GM19025 (cell line): ENCODE measurements at regions not wholly inside any gene's neighbourhood (a gene's known extent, or its start where the extent isn't known, plus 50 kb on each side); places are given as distances from the start of the nearest gene placed in this dataset.

Experiments
- ATAC-seq: cut with Tn5 transposase; IDR thresholded peaks from one replicate; pipeline ENCODE4 v1.9.1; 2021; ENCODE audit warnings: mild to moderate bottlenecking, low read depth, moderate library complexity; ENCODE audit not compliant: unreplicated experiment

- ATAC-seq, result no peak
Measured at GRCh38 chr13:76386321-76386720, 499.9 kb downstream of the KCTD12 start.

GRCh38 chr13:76385586-76385985, 500.6 kb downstream of the KCTD12 start:
- no peak for ATAC-seq

- no peak for ATAC-seq
Measured at GRCh38 chr13:76383676-76384461, 502.3 kb downstream of the KCTD12 start.

- no peak for ATAC-seq
Measured at GRCh38 chr13:76380446-76381065, 505.6 kb downstream of the KCTD12 start.

GRCh38 chr13:76379341-76380105, 506.7 kb downstream of the KCTD12 start:
- no peak for ATAC-seq

GRCh38 chr13:76378767-76379166, 507.4 kb downstream of the KCTD12 start:
- no peak for ATAC-seq

- no peak for ATAC-seq
Measured at GRCh38 chr13:76363682-76364289, 522.4 kb downstream of the KCTD12 start.

- ATAC-seq, result no peak
Measured at GRCh38 chr13:76361868-76362267, 524.3 kb downstream of the KCTD12 start.

- no peak for ATAC-seq
Measured at GRCh38 chr13:76351541-76352229, 534.5 kb downstream of the KCTD12 start.

- no peak for ATAC-seq
Measured at GRCh38 chr13:76350399-76350798, 535.8 kb downstream of the KCTD12 start.

- ATAC-seq, result no peak
Measured at GRCh38 chr13:76349700-76350099, 536.5 kb downstream of the KCTD12 start.

GRCh38 chr13:76339649-76340048, 546.6 kb downstream of the KCTD12 start:
- ATAC-seq, result no peak

- no peak for ATAC-seq
Measured at GRCh38 chr13:76338003-76338402, 548.2 kb downstream of the KCTD12 start.

GRCh38 chr13:76336889-76337844, 549.0 kb downstream of the KCTD12 start:
- no peak for ATAC-seq

- ATAC-seq, result no peak
Measured at GRCh38 chr13:76335463-76335862, 550.7 kb downstream of the KCTD12 start.

- ATAC-seq, result no peak
Measured at GRCh38 chr13:76331943-76332712, 554.1 kb downstream of the KCTD12 start.

- no peak for ATAC-seq
Measured at GRCh38 chr13:76330761-76331160, 555.4 kb downstream of the KCTD12 start.

GRCh38 chr13:76329866-76330580, 556.2 kb downstream of the KCTD12 start:
- ATAC-seq, result no peak
